Endothelial cell of umbilical vein (primary cell): ENCODE measurements at regions not wholly inside any gene's neighbourhood (a gene's known extent, or its start where the extent isn't known, plus 50 kb on each side); places are given as distances from the start of the nearest gene placed in this dataset.

Experiments used
- BruUV-seq: library from RNA; stranded (reverse); fragments of 400-500 nt; replicated peaks from 2 replicates; lab custom pipeline; 2021; lab: Mats Ljungman, UMichigan
- CTCF ChIA-PET: fragments of 300-600, 350-600 bp; sonication (Branson Sonifier 250); formaldehyde crosslinking; loops from one replicate; lab custom pipeline; 2021; ENCODE audit warnings: antibody characterized with exemption, inconsistent platforms; lab: Charles Lee
- POLR2A ChIA-PET: fragments of 300-600, 350-600 bp; sonication (Branson Sonifier 250); formaldehyde crosslinking; loops from one replicate; lab custom pipeline; 2021; ENCODE audit warnings: antibody characterized with exemption, inconsistent platforms; lab: Charles Lee
- DNase-seq: peaks from one replicate; pipeline ENCODE4 v3.0.0-alpha.2; 2011; ENCODE audit warnings: low read depth, low spot score
- FAIRE-seq: peaks from 2 replicates; lab custom pipeline; 2011; peaks lifted over from hg19 to GRCh38; lab: Jason Lieb, UNC
- H2AFZ ChIP-seq: 2 replicates; pipeline ENCODE4 v1.6.0; 2012; ENCODE audit warnings: low read depth, low read length, control low read depth, inconsistent platforms
- H3K27ac ChIP-seq: 2 replicates; pipeline ENCODE4 v1.5.1; 2011; ENCODE audit warnings: low read depth, mild to moderate bottlenecking, control low read depth, low read length, moderate library complexity; ENCODE audit not compliant: insufficient read depth
- H3K27me3 ChIP-seq, 2 experiments: 2 replicates each; pipeline versions ENCODE4 v1.6.0 to v1.6.1; 2011; ENCODE audit warnings: low read length in 2 of 2, mixed read lengths in 1 of 2; ENCODE audit not compliant: control insufficient read depth in 2 of 2, insufficient read depth in 2 of 2
- H3K36me3 ChIP-seq, 2 experiments: 2 replicates in 1 of 2; 3 replicates in 1 of 2; pipeline ENCODE4 v1.5.1; 2011; ENCODE audit warnings: low read length in 2 of 2, mild to moderate bottlenecking in 1 of 2, moderate library complexity in 1 of 2; ENCODE audit not compliant: control insufficient read depth in 2 of 2, insufficient read depth in 2 of 2; ENCODE audit errors: extremely low read depth in 1 of 2
- H3K4me1 ChIP-seq: 3 replicates; pipeline ENCODE4 v1.5.1; 2011; ENCODE audit warnings: mild to moderate bottlenecking, low read length; ENCODE audit not compliant: control insufficient read depth, insufficient read depth; ENCODE audit errors: extremely low read depth
- H3K4me2 ChIP-seq: 2 replicates; pipeline ENCODE4 v1.6.1; 2011; ENCODE audit warnings: low read length, control low read depth, mixed read lengths; ENCODE audit not compliant: insufficient read depth
- H3K4me3 ChIP-seq, 3 experiments: fragments of 200-600 bp in 1 of 3; sonication (generic), shearing (Covaris generic) in 1 of 3; replicated peaks in 1 of 3; 2 replicates each; pipeline ENCODE4 v1.5.1; 2011 to 2016; ENCODE audit warnings: control low read depth in 3 of 3, low read length in 3 of 3, mild to moderate bottlenecking in 2 of 3, inconsistent platforms in 1 of 3, low read depth in 1 of 3, moderate library complexity in 1 of 3; ENCODE audit not compliant: insufficient read depth in 1 of 3
- H3K79me2 ChIP-seq: 2 replicates; pipeline ENCODE4 v1.6.0; 2012; ENCODE audit warnings: low read length, inconsistent platforms; ENCODE audit not compliant: control insufficient read depth, insufficient read depth
- H3K9ac ChIP-seq: replicated peaks from 2 replicates; pipeline ENCODE3; 2011; ENCODE audit warnings: low read length, control low read depth; ENCODE audit not compliant: insufficient read depth; ENCODE audit errors: extremely low read depth
- H3K9me1 ChIP-seq: replicated peaks from 3 replicates; pipeline ENCODE4 v1.6.0; 2011; ENCODE audit warnings: mild to moderate bottlenecking, low read length; ENCODE audit not compliant: control insufficient read depth, insufficient read depth; ENCODE audit errors: extremely low read depth
- H3K9me3 ChIP-seq: replicated peaks from 2 replicates; pipeline ENCODE4 v1.5.1; 2012; ENCODE audit warnings: low read length, inconsistent platforms; ENCODE audit not compliant: control insufficient read depth, insufficient read depth
- H4K20me1 ChIP-seq: replicated peaks from 2 replicates; pipeline ENCODE3; 2011; ENCODE audit warnings: mild to moderate bottlenecking, low read length; ENCODE audit not compliant: control insufficient read depth, insufficient read depth; ENCODE audit errors: extremely low read depth
- CTCF ChIP-seq, 2 donors: IDR thresholded peaks; 1 replicate in 1 of 2; 2 replicates in 1 of 2; pipeline ENCODE4 v1.5.1; 2011; ENCODE audit warnings: low read length in 2 of 2, mild to moderate bottlenecking in 2 of 2, moderate library complexity in 2 of 2, control low read depth in 1 of 2, inconsistent platforms in 1 of 2, low read depth in 1 of 2; ENCODE audit not compliant: insufficient read depth in 1 of 2; ENCODE audit errors: extremely low read depth in 1 of 2
- EZH2 ChIP-seq: IDR thresholded peaks from 2 replicates; pipeline ENCODE4 v1.6.1; 2012; ENCODE audit warnings: borderline replicate concordance, low read depth, mild to moderate bottlenecking, moderate library complexity, low read length, inconsistent platforms; ENCODE audit not compliant: severe bottlenecking
- FOS ChIP-seq: IDR thresholded peaks from 2 replicates; pipeline ENCODE4 v1.6.1; 2011; ENCODE audit warnings: mild to moderate bottlenecking, low read length, moderate library complexity, borderline replicate concordance; ENCODE audit not compliant: insufficient read depth
- GATA2 ChIP-seq: IDR thresholded peaks from 2 replicates; pipeline ENCODE4 v1.7.0; 2011; ENCODE audit warnings: low read depth, mild to moderate bottlenecking, moderate library complexity, mixed read lengths, low read length; ENCODE audit not compliant: insufficient read length, insufficient read depth
- JUN ChIP-seq: IDR thresholded peaks from 2 replicates; pipeline ENCODE4 v1.6.1; 2011; ENCODE audit warnings: borderline replicate concordance, low read depth; ENCODE audit not compliant: insufficient read length, insufficient read depth
- MAX ChIP-seq: IDR thresholded peaks from 2 replicates; pipeline ENCODE4 v1.6.1; 2011; ENCODE audit not compliant: insufficient read depth, insufficient read length
- MYC ChIP-seq: IDR thresholded peaks from one replicate; pipeline ENCODE4 v1.6.1; 2011; ENCODE audit warnings: mild to moderate bottlenecking, low read depth, low read length
- POLR2A ChIP-seq: IDR thresholded peaks from 2 replicates; pipeline ENCODE4 v1.6.1; 2012; ENCODE audit warnings: low read depth, mild to moderate bottlenecking, control low read depth, low read length
- POLR2AphosphoS5 ChIP-seq: IDR thresholded peaks from 2 replicates; pipeline ENCODE4 v1.6.1; 2012; ENCODE audit warnings: low read depth, mild to moderate bottlenecking, control low read depth, low read length, moderate library complexity; ENCODE audit not compliant: insufficient read depth
- dilution Hi-C: fragments of 300-500 bp; cut with MboI; formaldehyde crosslinking; loops from one replicate; pipeline ENCODE4 v1.15.0; 2019; ENCODE audit warnings: low sequenced_read_pairs; ENCODE audit not compliant: extremely low pct_ligation_motif_present
- intact Hi-C: fragments of 100-400 bp; cut with micrococcal nuclease; formaldehyde crosslinking; loops from one replicate; pipeline ENCODE4 v1.10.0; 2022

GRCh38 chr3:147200545-147200944 lies 205.8 kb downstream of the ZIC4 start:
- FAIRE-seq (no peak), DNase-seq (no peak)
- Histone ChIP-seq H4K20me1 (no peaks in the 10 kb centered on the region), H3K9ac (no peak overlapping the region), H3K36me3 (no peaks in the 10 kb centered on the region), H3K4me1 (no peaks in the 10 kb centered on the region), H2AFZ (no peak overlapping the region), H3K27ac (no peak overlapping the region), H3K9me1 (no peaks in the 10 kb centered on the region), H3K27me3 (no peaks in the 10 kb centered on the region), H3K79me2 (no peaks in the 10 kb centered on the region), H3K9me3 (no peaks in the 10 kb centered on the region), H3K4me3 (no peak overlapping the region), H3K4me2 (no peak overlapping the region)
- TF ChIP-seq CTCF (IDR thresholded peaks at IDR 0.05; ENCODE audit: extremely low read depth in 1 of 2, insufficient read depth in 1 of 2, low read depth in 1 of 2, low read length in 2 of 2), result no peak
- no peak for TF ChIP-seq GATA2
- TF ChIP-seq JUN, result no peak
- no peak for TF ChIP-seq FOS
- no peak for TF ChIP-seq EZH2
- BruUV-seq, result no TSS peak
- ChIA-PET CTCF (no interaction called here), POLR2A (no interaction called here)
- dilution Hi-C loops, result no loop called here
- intact Hi-C loops, result no loop called here

GRCh38 chr3:147197739-147198138 lies 208.6 kb downstream of the ZIC4 start:
- DNase-seq, result no peak
- dilution Hi-C loops (no loop called here), intact Hi-C loops (no loop called here)
- H3K4me1 ChIP-seq, result no peaks in the 10 kb centered on the region
- H3K9me1 ChIP-seq, result no peaks in the 10 kb centered on the region
- no peaks in the 10 kb centered on the region for H3K27me3 ChIP-seq
- no peak overlapping the region for H2AFZ ChIP-seq
- TF ChIP-seq MYC (no peak), GATA2 (no peak), MAX (no peak), POLR2A (no peak), POLR2AphosphoS5 (no peak), JUN (no peak), EZH2 (no peak), CTCF (IDR thresholded peaks at IDR 0.05; ENCODE audit: extremely low read depth in 1 of 2, insufficient read depth in 1 of 2, low read depth in 1 of 2, low read length in 2 of 2) (no peak), FOS (no peak)
- BruUV-seq, result no TSS peak
- H3K9ac ChIP-seq, result no peak overlapping the region
- H3K9me3 ChIP-seq, result no peaks in the 10 kb centered on the region
- ChIA-PET POLR2A (no interaction called here), CTCF (interaction anchor here (1.6 kb wide), 1 partner anchor 77 kb away, joined by 6 read pairs; no protein-coding TSS in a partner anchor)
- H3K4me2 ChIP-seq, result no peak overlapping the region
- H3K36me3 ChIP-seq, result no peaks in the 10 kb centered on the region
- FAIRE-seq, result no peak
- no peak overlapping the region for H3K27ac ChIP-seq
- no peak overlapping the region for H3K4me3 ChIP-seq
- no peaks in the 10 kb centered on the region for H4K20me1 ChIP-seq
- H3K79me2 ChIP-seq, result no peaks in the 10 kb centered on the region
